ENCODE measurements at regions not wholly inside any gene's neighbourhood (a gene's known extent, or its start where the extent isn't known, plus 50 kb on each side); places are given as distances from the start of the nearest gene placed in this dataset.

DNA sequence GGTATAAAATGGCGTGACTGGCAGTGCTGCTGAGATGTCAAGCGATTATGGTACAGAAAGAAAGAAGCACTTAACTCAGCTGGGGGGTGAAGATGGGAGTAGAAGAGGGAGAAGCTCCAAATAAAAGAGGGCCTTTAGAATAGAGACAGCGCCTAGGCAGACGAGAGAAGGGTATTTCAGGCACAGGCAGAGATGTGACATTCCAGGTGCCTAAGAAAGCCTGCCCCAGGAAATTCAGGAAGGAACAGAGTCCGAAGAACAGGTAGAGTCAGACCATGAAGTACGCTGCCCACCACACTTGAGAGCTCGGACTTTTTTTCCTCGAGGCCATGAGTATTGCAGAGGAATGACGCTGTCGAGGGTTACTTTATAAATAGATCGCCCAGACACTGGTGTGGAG is 170.9 kb upstream of the ATF7IP start:
- TF ChIP-seq SP1 (IDR thresholded peaks at IDR 0.05) (no peak), CTCF (IDR thresholded peaks at IDR 0.05; ENCODE audit: low read depth, low read length, missing input control) (no peak), RXRA (IDR thresholded peaks at IDR 0.05) (no peak), GABPA (IDR thresholded peaks at IDR 0.05 in 1 of 2, conservative IDR thresholded peaks at IDR 0.05 in 1 of 2) (no peak), HNF4G (IDR thresholded peaks at IDR 0.05) (no peak), YY1 (IDR thresholded peaks at IDR 0.05) (no peak), MAX (IDR thresholded peaks at IDR 0.05) (no peak), TAF1 (conservative IDR thresholded peaks at IDR 0.05) (no peak), ZBTB33 (IDR thresholded peaks at IDR 0.05) (no peak)
- TF ChIP-seq, protein P1, sequence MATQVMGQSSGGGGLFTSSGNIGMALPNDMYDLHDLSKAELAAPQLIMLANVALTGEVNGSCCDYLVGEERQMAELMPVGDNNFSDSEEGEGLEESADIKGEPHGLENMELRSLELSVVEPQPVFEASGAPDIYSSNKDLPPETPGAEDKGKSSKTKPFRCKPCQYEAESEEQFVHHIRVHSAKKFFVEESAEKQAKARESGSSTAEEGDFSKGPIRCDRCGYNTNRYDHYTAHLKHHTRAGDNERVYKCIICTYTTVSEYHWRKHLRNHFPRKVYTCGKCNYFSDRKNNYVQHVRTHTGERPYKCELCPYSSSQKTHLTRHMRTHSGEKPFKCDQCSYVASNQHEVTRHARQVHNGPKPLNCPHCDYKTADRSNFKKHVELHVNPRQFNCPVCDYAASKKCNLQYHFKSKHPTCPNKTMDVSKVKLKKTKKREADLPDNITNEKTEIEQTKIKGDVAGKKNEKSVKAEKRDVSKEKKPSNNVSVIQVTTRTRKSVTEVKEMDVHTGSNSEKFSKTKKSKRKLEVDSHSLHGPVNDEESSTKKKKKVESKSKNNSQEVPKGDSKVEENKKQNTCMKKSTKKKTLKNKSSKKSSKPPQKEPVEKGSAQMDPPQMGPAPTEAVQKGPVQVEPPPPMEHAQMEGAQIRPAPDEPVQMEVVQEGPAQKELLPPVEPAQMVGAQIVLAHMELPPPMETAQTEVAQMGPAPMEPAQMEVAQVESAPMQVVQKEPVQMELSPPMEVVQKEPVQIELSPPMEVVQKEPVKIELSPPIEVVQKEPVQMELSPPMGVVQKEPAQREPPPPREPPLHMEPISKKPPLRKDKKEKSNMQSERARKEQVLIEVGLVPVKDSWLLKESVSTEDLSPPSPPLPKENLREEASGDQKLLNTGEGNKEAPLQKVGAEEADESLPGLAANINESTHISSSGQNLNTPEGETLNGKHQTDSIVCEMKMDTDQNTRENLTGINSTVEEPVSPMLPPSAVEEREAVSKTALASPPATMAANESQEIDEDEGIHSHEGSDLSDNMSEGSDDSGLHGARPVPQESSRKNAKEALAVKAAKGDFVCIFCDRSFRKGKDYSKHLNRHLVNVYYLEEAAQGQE (IDR thresholded peaks at IDR 0.05): no peak

Data from liver (tissue), 3 donors.